ENCODE measurements at regions not wholly inside any gene's neighbourhood (a gene's known extent, or its start where the extent isn't known, plus 50 kb on each side); places are given as distances from the start of the nearest gene placed in this dataset.
"Not testable (repeated sequence)": the region's sequence is repeated elsewhere in the genome, so short reads cannot be mapped to it uniquely, and the experiment has no call there.

DNA sequence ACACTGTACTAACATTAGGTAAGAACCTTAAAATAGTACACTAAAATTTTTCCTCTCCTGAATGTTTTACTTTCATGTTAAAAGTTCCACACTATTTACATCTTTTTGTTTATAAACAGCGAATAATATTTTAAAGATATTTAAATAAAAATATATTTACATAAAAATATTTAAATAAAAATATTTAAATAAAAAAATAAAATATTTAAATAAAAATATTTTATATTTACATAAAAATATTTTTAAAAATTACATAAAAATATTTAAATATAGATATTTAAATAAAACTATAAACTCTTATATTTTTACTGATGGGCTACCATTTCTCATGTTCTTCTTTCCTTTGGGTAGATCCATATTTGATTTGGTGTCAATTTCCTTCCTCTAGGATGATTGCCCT, 619.0 kb downstream of the ANKRD7 start:
- no peak for DNase-seq

DNA sequence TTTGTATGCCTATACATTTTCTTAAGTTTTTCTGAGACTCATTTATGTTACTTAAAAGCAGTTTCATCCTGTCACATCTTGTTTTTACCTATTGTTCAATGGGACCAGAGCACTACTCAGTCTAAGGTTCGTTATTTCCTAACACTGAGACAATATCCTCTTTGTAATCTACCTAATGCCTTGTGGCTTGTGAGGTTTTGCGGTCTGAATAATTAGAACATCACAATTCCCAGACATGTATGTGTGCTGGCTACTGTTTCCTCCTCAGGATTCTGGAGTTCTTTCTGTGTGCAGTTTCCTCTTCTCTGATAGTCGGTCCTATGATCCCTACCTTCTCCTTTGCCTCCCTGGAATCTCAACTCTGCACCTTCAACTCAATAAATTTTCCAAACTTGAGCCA, 620.2 kb downstream of the ANKRD7 start:
- no peak for DNase-seq

DNA sequence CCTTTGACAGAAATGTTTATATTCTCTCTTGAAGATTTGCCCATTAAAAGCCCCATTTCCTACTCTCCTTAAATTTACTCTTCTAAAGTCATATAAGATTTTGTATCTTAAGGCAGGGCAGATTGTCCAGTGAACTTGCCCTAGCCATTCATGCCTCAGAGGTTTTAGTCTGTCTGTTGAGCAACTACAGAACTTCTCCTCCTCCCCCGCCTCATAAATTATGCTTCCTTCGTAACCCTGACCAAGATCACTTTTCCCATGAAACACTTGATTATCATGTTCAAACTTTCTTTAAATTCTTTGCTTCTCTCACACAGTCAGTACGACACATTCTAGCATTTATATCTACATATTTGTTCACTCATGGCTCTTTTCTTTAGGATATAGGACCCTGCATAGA, 621.3 kb downstream of the ANKRD7 start:
- no peak for DNase-seq

- DNase-seq, result no peak
These were observed 622.5 kb downstream of the ANKRD7 start for GRCh38 chr7:118846977-118847376.

- DNase-seq, result no peak
These were observed 630.8 kb downstream of the ANKRD7 start for GRCh38 chr7:118855290-118855689.

DNA sequence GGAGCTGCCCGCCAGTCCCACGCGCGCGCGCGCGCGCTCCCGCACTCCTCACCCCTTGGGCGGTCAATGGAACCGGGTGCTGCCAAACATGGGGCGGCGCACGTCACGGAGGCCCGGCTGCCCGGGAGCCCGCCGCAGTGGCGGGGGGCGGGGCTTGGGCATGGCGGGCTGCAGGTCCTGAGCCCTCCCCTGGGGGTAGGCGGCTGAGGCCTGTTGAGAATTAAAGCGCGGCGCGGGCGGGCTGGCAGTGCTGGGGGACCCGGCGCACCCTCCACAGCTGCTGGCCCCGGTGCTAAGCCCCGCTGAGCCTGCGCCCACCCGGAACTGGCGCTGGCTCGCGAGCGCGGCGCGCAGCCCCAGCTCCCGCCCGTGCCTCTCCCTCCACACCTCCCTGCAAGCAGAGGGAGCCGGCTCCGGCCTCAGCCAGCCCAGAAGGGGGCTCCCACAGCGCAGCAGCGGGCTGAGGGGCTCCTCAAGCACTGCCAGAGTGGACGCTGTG, 634.2 kb downstream of the ANKRD7 start:
- no peak for DNase-seq

DNA sequence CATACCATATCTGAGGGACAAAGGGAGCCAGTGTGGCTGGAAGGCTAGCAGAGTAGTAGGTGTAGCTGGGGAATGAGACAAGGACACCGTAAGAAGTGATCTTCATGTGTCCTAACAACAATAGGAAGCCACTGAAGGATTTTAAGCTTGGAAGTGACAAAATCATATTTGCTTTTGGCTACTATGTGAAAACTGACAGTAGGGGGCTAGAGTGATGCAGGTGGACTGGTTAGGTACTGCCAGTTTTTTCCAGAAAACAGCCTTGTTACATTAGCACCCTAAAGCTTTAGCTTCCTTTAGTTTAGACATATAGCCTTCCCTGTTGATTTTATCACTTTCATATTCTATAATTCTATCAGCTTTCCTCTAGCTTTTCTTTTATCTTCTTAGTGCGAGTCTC, 637.1 kb downstream of the ANKRD7 start:
- DNase-seq, result no peak

DNA sequence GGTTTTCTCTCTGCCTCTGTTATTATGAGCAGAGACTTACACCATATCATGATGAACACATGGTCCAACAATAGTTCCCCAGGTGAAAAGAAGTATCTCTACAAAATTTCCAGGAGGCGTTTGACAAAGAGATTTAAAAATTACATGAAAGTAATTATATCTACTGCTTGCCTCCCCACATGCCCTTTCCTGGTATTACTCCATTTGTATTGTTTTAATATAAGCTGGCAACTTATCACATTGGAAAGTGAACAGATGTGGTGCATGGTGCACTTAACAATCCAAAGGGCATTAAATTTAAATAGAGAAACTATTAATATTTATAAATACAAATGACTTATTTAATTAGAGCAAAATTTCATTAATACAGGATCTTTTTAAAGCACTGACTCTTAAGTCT, 638.2 kb downstream of the ANKRD7 start:
- peak; percentile 16 for DNase-seq

- DNase-seq, result no peak
These were observed 639.5 kb downstream of the ANKRD7 start for GRCh38 chr7:118863966-118864365.

GRCh38 chr7:118867860-118868259, 643.4 kb downstream of the ANKRD7 start:
- DNase-seq, result peak; percentile 77

- peak; percentile 79 for DNase-seq
These were observed 644.6 kb downstream of the ANKRD7 start for GRCh38 chr7:118869141-118869540.

GRCh38 chr7:118870187-118870586, 645.7 kb downstream of the ANKRD7 start:
- DNase-seq, result peak; percentile 80

GRCh38 chr7:118872568-118872967, 648.1 kb downstream of the ANKRD7 start:
- DNase-seq, result no peak

DNA sequence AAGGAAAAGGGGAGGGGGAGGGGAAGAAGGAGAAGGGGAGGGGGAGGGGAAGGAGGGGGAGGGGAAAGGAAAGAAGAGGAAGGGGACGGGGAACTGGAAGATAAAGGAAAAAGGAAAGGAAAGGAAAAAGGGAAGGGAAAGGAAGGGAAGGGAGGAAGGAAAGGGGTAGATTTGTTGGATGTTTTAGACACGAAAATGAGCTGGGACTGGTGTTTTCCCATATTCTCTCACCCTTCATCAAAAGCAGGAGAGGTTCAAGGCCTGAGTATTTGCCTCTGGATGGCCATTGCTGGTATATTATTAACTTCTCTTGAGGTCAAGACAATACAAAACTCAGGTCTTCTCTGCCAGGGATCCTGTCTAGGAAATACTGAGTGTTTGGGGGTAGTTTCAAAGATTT, 652.7 kb downstream of the ANKRD7 start:
- no peak for DNase-seq

DNA sequence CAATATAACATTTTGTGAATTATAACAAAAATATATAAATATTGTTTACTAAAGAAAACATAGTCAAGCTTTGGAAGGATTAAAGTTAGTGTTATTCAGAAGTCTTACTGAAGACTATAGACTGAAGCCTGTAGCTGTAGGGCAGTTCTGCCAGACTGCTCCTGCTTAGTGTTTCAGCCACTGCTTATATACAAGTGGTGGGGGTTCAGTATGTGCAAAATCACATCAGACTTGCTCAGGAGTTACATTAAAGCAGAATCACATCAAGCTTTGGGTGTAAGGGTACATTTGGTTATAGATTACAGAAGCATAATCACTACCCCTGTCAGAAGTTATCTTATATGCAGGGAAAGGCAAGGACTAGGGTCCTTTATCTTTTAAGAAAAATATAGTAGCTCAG, 653.8 kb downstream of the ANKRD7 start:
- DNase-seq, result no peak

DNA sequence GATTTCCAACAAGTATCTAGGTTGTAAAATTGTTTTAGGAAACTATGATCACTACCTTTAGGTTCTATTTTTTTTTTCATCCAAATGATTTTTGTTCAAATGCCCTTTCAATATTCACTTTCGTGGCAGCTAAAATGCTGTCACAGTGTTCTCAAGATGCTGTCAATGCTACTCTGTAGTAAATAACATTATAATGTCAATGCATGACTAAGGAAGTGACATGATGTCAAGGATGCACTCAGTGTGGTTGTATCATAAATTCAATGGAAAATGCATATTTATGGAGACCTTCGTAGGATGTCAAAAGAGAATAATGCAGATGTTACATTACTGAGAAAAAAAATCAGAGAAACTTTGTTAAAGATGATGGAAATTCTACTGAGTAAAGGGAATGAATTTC, 673.8 kb downstream of the ANKRD7 start:
- no peak for DNase-seq

DNA sequence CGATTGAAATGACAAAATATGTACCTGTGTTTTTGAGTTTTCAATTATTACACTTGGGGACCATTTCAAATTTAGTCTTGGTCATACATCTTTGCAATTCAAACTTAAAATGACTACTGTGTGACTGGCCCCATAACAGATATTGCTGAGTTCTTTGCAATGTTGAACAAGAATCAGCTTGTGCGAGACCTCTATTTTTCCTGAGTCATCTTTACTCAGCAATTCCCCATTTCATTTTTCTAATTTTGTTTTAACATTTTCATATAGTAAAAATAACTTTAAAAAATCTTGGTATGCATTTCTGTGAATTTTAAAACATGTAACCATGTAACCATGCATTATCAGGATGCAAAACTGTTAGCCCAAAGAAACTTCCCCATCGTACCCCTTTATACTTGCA, 678.1 kb downstream of the ANKRD7 start:
- peak; percentile 1 for DNase-seq

DNA sequence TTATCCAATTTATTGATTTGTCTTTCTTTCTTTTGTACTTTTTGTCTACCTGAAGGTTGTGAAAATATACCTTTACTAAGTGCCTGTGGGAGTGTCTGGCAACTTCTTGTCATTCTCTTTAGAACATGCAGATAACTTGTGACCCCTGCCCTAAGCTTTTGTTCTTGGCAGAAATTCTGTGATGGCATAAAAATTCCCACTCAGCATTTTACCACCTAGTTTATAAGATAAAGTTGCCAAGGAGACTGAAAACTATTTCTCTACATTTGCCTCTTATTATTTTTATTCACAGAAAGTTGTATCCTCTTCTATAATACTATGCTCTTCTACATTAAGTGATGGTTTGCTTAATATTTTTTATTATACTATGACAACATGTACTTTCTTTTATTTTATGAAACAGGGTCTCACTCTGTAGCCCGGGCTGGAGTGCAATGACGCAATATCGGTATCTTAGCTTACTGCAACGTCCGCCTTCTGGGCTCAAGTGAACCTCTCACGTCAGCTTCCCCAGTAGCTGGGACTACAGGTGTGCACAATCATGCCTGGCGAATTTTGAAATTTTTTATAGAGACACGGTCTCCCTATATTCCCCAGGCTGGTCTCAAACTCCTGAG, 683.5 kb downstream of the ANKRD7 start:
- no peak for DNase-seq

DNA sequence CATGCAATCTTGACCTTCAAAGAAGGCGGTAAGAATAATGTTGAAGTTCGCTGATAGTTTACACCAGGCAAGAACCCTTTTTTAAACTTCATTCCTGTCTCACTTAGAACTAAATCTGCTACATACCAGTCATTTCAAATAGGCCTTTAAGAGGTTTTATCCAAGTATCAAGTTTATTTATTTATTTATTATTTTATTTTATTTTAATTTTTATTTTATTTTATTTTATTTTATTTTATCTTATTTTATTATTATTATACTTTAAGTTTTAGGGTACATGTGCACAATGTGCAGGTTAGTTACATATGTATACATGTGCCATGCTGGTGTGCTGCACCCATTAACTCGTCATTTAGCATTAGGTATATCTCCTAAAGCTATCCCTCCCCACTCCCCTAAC, 691.6 kb downstream of the ANKRD7 start:
- DNase-seq, result not testable (repeated sequence)

GRCh38 chr7:118918556-118918955, 694.1 kb downstream of the ANKRD7 start:
- DNase-seq, result peak; percentile 48

GRCh38 chr7:118938845-118939244, 714.3 kb downstream of the ANKRD7 start:
- DNase-seq, result no peak

- no peak for DNase-seq
These were observed 719.8 kb downstream of the ANKRD7 start for GRCh38 chr7:118944271-118944670.

- DNase-seq, result no peak
These were observed 721.6 kb downstream of the ANKRD7 start for GRCh38 chr7:118945911-118946682.

DNA sequence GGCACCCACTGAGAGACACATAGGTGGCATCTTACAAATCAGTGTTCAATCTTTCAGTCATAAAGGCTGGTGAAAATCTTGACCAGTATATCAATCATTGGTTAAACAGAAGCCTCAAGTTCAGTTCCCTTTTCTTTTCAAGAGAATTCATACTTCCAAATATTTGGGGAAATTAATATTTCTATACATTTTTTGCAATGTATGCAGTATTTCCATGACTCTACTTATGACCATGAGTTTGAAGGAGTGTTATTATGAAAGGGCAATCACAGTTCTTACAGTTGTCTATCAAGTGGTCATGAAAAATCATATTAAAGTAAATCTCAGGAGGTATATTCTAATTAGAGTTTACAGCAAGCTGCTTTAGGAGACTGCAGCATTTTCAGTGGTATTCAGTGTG, 724.0 kb downstream of the ANKRD7 start:
- no peak for DNase-seq

GRCh38 chr7:118949031-118949430, 724.5 kb downstream of the ANKRD7 start:
- no peak for DNase-seq
